Activated naive CD8-positive, alpha-beta T cell treated with anti-CD3 and anti-CD28 coated beads, Interleukin-2, amount 50 U/mL, for 24 hours (primary cell): ENCODE measurements at regions not wholly inside any gene's neighbourhood (a gene's known extent, or its start where the extent isn't known, plus 50 kb on each side); places are given as distances from the start of the nearest gene placed in this dataset.
"Not testable (repeated sequence)": the region's sequence is repeated elsewhere in the genome, so short reads cannot be mapped to it uniquely, and the experiment has no call there.

Experiments used
- ATAC-seq: fragments of 150-1000 bp; cut with Tn5 transposase; one replicate; pipeline ENCODE4 v1.10.0; 2021
- DNase-seq: peaks from one replicate; pipeline ENCODE4 v3.0.0; 2021
- H3K27ac Mint-ChIP-seq: one replicate; pipeline ENCODE4 v1.8.0; 2021; ENCODE audit warnings: mild to moderate bottlenecking, mixed read lengths
- H3K27me3 Mint-ChIP-seq: one replicate; pipeline ENCODE4 v1.8.0; 2021; ENCODE audit warnings: mixed read lengths
- H3K36me3 Mint-ChIP-seq: one replicate; pipeline ENCODE4 v1.8.0; 2021; ENCODE audit warnings: low read depth, mixed read lengths
- H3K4me1 Mint-ChIP-seq: one replicate; pipeline ENCODE4 v1.8.0; 2021; ENCODE audit warnings: mixed read lengths
- H3K4me3 Mint-ChIP-seq: one replicate; pipeline ENCODE4 v1.8.0; 2021; ENCODE audit warnings: mild to moderate bottlenecking, moderate library complexity, mixed read lengths
- H3K9me3 Mint-ChIP-seq: one replicate; pipeline ENCODE4 v1.8.0; 2021; ENCODE audit warnings: mixed read lengths

GRCh38 chr5:36423578-36424307 is 122.0 kb upstream of the RANBP3L start:
- Mint-ChIP-seq H3K4me3 (no peak overlapping the region), H3K36me3 (no peaks in the 10 kb centered on the region), H3K27ac (no peak overlapping the region), H3K4me1 (peaks cover 6% of the 10 kb centered on the region), H3K9me3 (no peaks in the 10 kb centered on the region), H3K27me3 (no peaks in the 10 kb centered on the region)
- DNase-seq (no peak), ATAC-seq (no peak)

DNA sequence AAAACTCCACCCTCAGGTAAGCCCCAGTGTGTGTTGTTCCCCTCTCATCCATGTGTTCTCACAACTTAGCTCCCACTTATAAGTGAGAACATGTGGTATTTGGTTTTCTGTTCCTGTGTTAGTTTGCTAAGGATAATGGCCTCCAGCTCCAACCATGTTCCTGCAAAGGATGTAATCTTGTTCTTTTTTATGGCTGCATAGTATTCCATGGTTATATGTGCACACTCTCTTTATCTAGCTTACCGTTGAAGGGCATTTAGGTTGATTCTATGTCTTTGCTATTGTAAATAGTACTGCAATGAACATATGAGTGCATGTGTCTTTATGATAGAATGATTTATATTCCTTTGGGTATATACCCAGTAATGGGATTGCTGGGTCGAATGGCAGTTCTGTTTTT is 124.4 kb upstream of the RANBP3L start:
- not testable (repeated sequence) for H3K36me3 Mint-ChIP-seq, H3K9me3 Mint-ChIP-seq, ATAC-seq, H3K27ac Mint-ChIP-seq, H3K4me3 Mint-ChIP-seq, DNase-seq, H3K27me3 Mint-ChIP-seq, H3K4me1 Mint-ChIP-seq

GRCh38 chr5:36435516-36435915 is 133.8 kb upstream of the RANBP3L start:
- Mint-ChIP-seq H3K4me3 (no peak overlapping the region), H3K9me3 (no peaks in the 10 kb centered on the region), H3K27ac (no peak overlapping the region), H3K36me3 (no peaks in the 10 kb centered on the region), H3K27me3 (peaks cover 10% of the 10 kb centered on the region), H3K4me1 (no peaks in the 10 kb centered on the region)
- ATAC-seq, result no peak
- DNase-seq, result no peak

GRCh38 chr5:36436306-36436705 is 134.6 kb upstream of the RANBP3L start:
- Mint-ChIP-seq H3K4me1 (no peaks in the 10 kb centered on the region), H3K27me3 (peaks cover 7% of the 10 kb centered on the region), H3K4me3 (no peak overlapping the region), H3K36me3 (no peaks in the 10 kb centered on the region), H3K9me3 (no peaks in the 10 kb centered on the region), H3K27ac (no peak overlapping the region)
- DNase-seq (no peak), ATAC-seq (no peak)

DNA sequence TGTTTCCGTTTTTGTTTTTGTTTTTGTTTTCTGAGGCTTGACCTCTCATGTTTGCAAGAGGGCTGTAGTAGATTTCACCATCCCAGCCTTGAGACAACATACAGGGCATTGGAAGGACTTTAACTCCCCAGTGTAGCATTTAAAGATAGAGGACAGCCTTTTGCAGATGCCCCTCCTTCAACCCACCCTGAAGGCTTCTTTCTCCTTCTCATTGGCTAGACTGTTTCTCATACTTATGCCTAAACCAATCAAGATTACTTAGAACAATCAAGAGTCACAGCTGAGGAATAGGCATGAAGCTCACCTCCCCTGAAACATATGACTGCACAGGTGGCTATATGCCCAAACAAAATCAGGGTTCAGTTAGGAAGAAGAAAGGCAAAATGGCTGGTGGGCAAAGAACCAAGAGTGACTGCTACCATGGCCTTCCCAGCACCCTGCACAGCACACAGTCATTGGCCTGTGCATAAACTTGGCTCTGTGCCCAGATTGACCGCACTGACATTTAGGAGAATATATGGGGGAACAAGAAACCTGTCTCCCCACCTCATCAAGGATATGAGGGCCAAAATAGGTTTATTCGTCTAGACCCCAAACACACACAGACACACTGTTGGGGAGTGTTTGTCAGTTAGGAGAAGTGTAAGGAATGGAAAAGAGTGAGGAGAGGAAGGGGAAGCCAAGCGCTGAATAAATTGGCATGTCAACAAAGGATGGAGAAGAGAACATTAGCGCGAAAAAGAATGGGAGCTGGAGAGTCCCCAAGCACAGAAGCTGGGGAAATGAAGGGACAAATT is 137.3 kb upstream of the RANBP3L start:
- Mint-ChIP-seq H3K27ac (no peak overlapping the region), H3K4me3 (no peak overlapping the region), H3K4me1 (no peaks in the 10 kb centered on the region), H3K9me3 (no peaks in the 10 kb centered on the region), H3K27me3 (peaks cover 6% of the 10 kb centered on the region), H3K36me3 (no peaks in the 10 kb centered on the region)
- no peak for DNase-seq
- no peak for ATAC-seq

- no peak for DNase-seq
- H3K36me3 Mint-ChIP-seq, result no peaks in the 10 kb centered on the region
- no peaks in the 10 kb centered on the region for H3K9me3 Mint-ChIP-seq
- H3K4me3 Mint-ChIP-seq, result no peak overlapping the region
- no peaks in the 10 kb centered on the region for H3K4me1 Mint-ChIP-seq
- peaks cover 7% of the 10 kb centered on the region for H3K27me3 Mint-ChIP-seq
- no peak for ATAC-seq
- H3K27ac Mint-ChIP-seq, result no peak overlapping the region
Measured at GRCh38 chr5:36440300-36440699, 138.6 kb upstream of the RANBP3L start.

DNA sequence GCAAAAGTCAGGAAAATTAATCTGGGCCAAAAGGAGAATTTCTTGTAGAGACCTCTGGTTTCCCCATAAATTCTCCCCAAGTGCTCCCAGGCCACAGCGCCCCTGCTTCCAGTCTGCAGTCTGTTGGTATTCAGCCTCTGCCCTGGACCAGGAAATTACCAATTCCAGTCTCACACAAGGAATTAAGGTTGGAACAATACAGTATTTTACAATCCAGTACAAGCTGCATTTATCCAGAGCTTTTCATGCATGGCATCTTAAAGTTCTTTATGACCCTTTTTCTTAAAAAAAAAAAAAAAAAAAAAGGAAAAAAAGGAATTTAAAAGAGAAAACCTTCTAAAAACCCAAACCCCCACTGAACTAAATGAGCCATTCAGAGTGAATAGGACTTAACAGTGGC is 139.6 kb upstream of the RANBP3L start:
- ATAC-seq, result no peak
- H3K27ac Mint-ChIP-seq, result no peak overlapping the region
- no peaks in the 10 kb centered on the region for H3K4me1 Mint-ChIP-seq
- H3K4me3 Mint-ChIP-seq, result no peak overlapping the region
- H3K27me3 Mint-ChIP-seq, result peaks cover 7% of the 10 kb centered on the region
- DNase-seq, result no peak
- no peaks in the 10 kb centered on the region for H3K9me3 Mint-ChIP-seq
- no peaks in the 10 kb centered on the region for H3K36me3 Mint-ChIP-seq

GRCh38 chr5:36442352-36442751 is 140.7 kb upstream of the RANBP3L start:
- Mint-ChIP-seq H3K27ac (no peak overlapping the region), H3K36me3 (no peaks in the 10 kb centered on the region), H3K4me1 (no peaks in the 10 kb centered on the region), H3K27me3 (peaks cover 7% of the 10 kb centered on the region), H3K4me3 (no peak overlapping the region), H3K9me3 (no peaks in the 10 kb centered on the region)
- no peak for DNase-seq
- ATAC-seq, result no peak

DNA sequence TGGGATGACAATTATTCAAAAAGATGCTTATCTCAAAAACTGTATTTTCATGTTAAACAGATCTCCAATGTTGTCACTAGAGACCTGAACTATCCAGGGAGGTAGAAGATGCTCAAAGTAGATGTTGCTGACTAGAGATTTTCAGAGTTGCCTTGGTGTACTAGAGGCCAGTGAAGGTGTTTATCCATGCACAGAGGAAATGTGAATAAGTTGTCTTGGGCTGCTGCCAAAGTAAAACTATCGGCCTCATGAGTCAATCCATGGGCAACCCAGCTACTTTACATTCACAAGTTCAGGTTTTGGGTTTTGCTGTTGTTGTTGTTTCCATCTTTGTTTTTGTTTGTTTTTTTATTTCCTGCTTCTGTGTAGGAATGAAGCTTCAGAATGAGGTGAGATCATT is 141.1 kb upstream of the RANBP3L start:
- no peaks in the 10 kb centered on the region for H3K9me3 Mint-ChIP-seq
- ATAC-seq (no peak), DNase-seq (no peak)
- H3K27ac Mint-ChIP-seq, result no peak overlapping the region
- no peak overlapping the region for H3K4me3 Mint-ChIP-seq
- no peaks in the 10 kb centered on the region for H3K36me3 Mint-ChIP-seq
- peaks cover 7% of the 10 kb centered on the region for H3K27me3 Mint-ChIP-seq
- no peaks in the 10 kb centered on the region for H3K4me1 Mint-ChIP-seq

GRCh38 chr5:36443941-36444340 is 142.2 kb upstream of the RANBP3L start:
- H3K4me1 Mint-ChIP-seq, result no peaks in the 10 kb centered on the region
- ATAC-seq, result no peak
- DNase-seq, result no peak
- no peak overlapping the region for H3K4me3 Mint-ChIP-seq
- H3K9me3 Mint-ChIP-seq, result no peaks in the 10 kb centered on the region
- no peaks in the 10 kb centered on the region for H3K36me3 Mint-ChIP-seq
- no peak overlapping the region for H3K27ac Mint-ChIP-seq
- H3K27me3 Mint-ChIP-seq, result peaks cover 7% of the 10 kb centered on the region

- ATAC-seq (no peak), DNase-seq (no peak)
- Mint-ChIP-seq H3K4me1 (no peaks in the 10 kb centered on the region), H3K27me3 (peaks cover 7% of the 10 kb centered on the region), H3K36me3 (no peaks in the 10 kb centered on the region), H3K4me3 (no peak overlapping the region), H3K9me3 (no peaks in the 10 kb centered on the region), H3K27ac (no peak overlapping the region)
Measured at GRCh38 chr5:36444582-36445418, 143.1 kb upstream of the RANBP3L start.

GRCh38 chr5:36447776-36448175 is 146.1 kb upstream of the RANBP3L start:
- no peaks in the 10 kb centered on the region for H3K9me3 Mint-ChIP-seq
- DNase-seq (no peak), ATAC-seq (no peak)
- no peaks in the 10 kb centered on the region for H3K36me3 Mint-ChIP-seq
- no peak overlapping the region for H3K4me3 Mint-ChIP-seq
- no peak overlapping the region for H3K27ac Mint-ChIP-seq
- peaks cover 4% of the 10 kb centered on the region for H3K27me3 Mint-ChIP-seq
- H3K4me1 Mint-ChIP-seq, result no peaks in the 10 kb centered on the region

- Mint-ChIP-seq H3K9me3 (no peaks in the 10 kb centered on the region), H3K4me1 (no peaks in the 10 kb centered on the region), H3K36me3 (no peaks in the 10 kb centered on the region), H3K27me3 (peaks cover 4% of the 10 kb centered on the region), H3K4me3 (no peak overlapping the region), H3K27ac (no peak overlapping the region)
- DNase-seq (no peak), ATAC-seq (no peak)
Measured at GRCh38 chr5:36450229-36451014, 148.7 kb upstream of the RANBP3L start.

GRCh38 chr5:36452424-36453006 is 150.8 kb upstream of the RANBP3L start:
- Mint-ChIP-seq H3K9me3 (peaks cover 4% of the 10 kb centered on the region), H3K27me3 (peaks cover 6% of the 10 kb centered on the region), H3K36me3 (no peaks in the 10 kb centered on the region), H3K27ac (no peak overlapping the region), H3K4me1 (no peaks in the 10 kb centered on the region), H3K4me3 (no peak overlapping the region)
- DNase-seq (no peak), ATAC-seq (no peak)
